ENCODE measurements at regions not wholly inside any gene's neighbourhood (a gene's known extent, or its start where the extent isn't known, plus 50 kb on each side); places are given as distances from the start of the nearest gene placed in this dataset.

- DNase-seq (ENCODE audit: low spot score) = no peak
- WGBS = 85% methylated on average over 1 of the region's 1 CpG
- TF ChIP-seq HNF4G (IDR thresholded peaks at IDR 0.05) (no peak), JUND (IDR thresholded peaks at IDR 0.05) (no peak), RAD21 (IDR thresholded peaks at IDR 0.05) (no peak), REST (IDR thresholded peaks at IDR 0.05) (no peak), CTCF (IDR thresholded peaks at IDR 0.05; ENCODE audit: low read depth, low read length, missing input control) (no peak), FOXA1 (IDR thresholded peaks at IDR 0.05) (no peak)
Observed at GRCh38 chr3:74506246-74506645, 108.2 kb downstream of the CNTN3 start.

DNA sequence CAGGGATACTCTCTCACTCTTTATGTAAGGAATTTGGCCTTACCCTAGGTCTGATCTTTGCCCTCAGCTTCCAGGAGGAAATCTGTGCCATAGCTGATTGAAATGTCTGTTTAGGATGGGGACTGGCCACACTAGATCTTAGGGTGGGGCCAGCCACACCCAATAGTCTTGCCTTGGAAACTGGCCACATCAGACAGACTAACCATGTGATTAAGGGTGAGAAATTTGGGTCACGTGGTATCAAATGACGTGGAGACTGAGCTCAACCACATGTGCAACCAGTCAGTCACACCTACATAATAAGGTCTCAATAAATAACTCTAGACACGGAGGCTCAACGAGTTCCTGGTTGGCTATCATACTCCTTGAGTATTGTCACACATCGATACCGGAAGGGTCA is 113.5 kb downstream of the CNTN3 start:
- no peaks in the 10 kb centered on the region for H3K27me3 ChIP-seq (ENCODE audit: control insufficient read depth in 4 of 4, insufficient read depth in 4 of 4, low read length in 3 of 4)
- H3K27ac ChIP-seq (ENCODE audit: low read depth in 1 of 2, low read length in 2 of 2) = no peak overlapping the region
- H3K4me1 ChIP-seq (ENCODE audit: control insufficient read depth in 4 of 4, insufficient read depth in 4 of 4, low read length in 3 of 4) = no peaks in the 10 kb centered on the region
- no peak for TF ChIP-seq MAX (IDR thresholded peaks at IDR 0.05)
- no peak for TF ChIP-seq RXRA (IDR thresholded peaks at IDR 0.05)
- TF ChIP-seq FOXA1 (IDR thresholded peaks at IDR 0.05) = no peak
- no peak for TF ChIP-seq ZBTB33 (IDR thresholded peaks at IDR 0.05)
- no peak for TF ChIP-seq REST (IDR thresholded peaks at IDR 0.05)
- TF ChIP-seq ATF3 (IDR thresholded peaks at IDR 0.05) = no peak
- no peak for DNase-seq (ENCODE audit: low spot score)
- no peaks in the 10 kb centered on the region for H3K9me3 ChIP-seq (ENCODE audit: control insufficient read depth in 4 of 4, low read length in 3 of 4)
- H3K36me3 ChIP-seq (ENCODE audit: control insufficient read depth in 4 of 4, insufficient read depth in 3 of 4, low read depth in 1 of 4, low read length in 3 of 4) = no peaks in the 10 kb centered on the region
- H3K9ac ChIP-seq (ENCODE audit: low read depth in 1 of 2, low read length in 2 of 2) = no peak overlapping the region
- 89% methylated on average over 6 of the region's 6 CpGs for WGBS
- H3K4me3 ChIP-seq (ENCODE audit: low read depth in 1 of 3, low read length in 3 of 3) = no peak overlapping the region

More at GRCh38 chr3:74506246-74506645, 108.2 kb downstream of the CNTN3 start:
- H3K4me3 ChIP-seq (ENCODE audit: low read depth in 1 of 3, low read length in 3 of 3) = no peak overlapping the region
- no peaks in the 10 kb centered on the region for H3K27me3 ChIP-seq (ENCODE audit: control insufficient read depth in 4 of 4, insufficient read depth in 4 of 4, low read length in 3 of 4)
- no peaks in the 10 kb centered on the region for H3K36me3 ChIP-seq (ENCODE audit: control insufficient read depth in 4 of 4, insufficient read depth in 3 of 4, low read depth in 1 of 4, low read length in 3 of 4)
- no peak overlapping the region for H3K9ac ChIP-seq (ENCODE audit: low read depth in 1 of 2, low read length in 2 of 2)
- H3K9me3 ChIP-seq (ENCODE audit: control insufficient read depth in 4 of 4, low read length in 3 of 4) = no peaks in the 10 kb centered on the region
- no peaks in the 10 kb centered on the region for H3K4me1 ChIP-seq (ENCODE audit: control insufficient read depth in 4 of 4, insufficient read depth in 4 of 4, low read length in 3 of 4)
- H3K27ac ChIP-seq (ENCODE audit: low read depth in 1 of 2, low read length in 2 of 2) = no peak overlapping the region
